Peyer's patch (tissue), 4 donors: ENCODE measurements at regions not wholly inside any gene's neighbourhood (a gene's known extent, or its start where the extent isn't known, plus 50 kb on each side); places are given as distances from the start of the nearest gene placed in this dataset.

Experiments
- CTCF ChIP-seq, 6 experiments: fragments of 450-650 bp in 4 of 6; fragments of 200-600 bp in 2 of 6; sonication (generic) in 1 of 6; IDR thresholded peaks; one replicate each; pipeline ENCODE4 v1.5.1; 2017 to 2019; ENCODE audit warnings: antibody characterized with exemption in 6 of 6, mild to moderate bottlenecking in 3 of 6, moderate library complexity in 1 of 6
- POLR2A ChIP-seq, 2 donors: fragments of 450-650 bp; IDR thresholded peaks; one replicate each; pipeline ENCODE4 v1.5.1; 2017; ENCODE audit warnings: antibody characterized with exemption in 2 of 2, mild to moderate bottlenecking in 2 of 2, moderate library complexity in 2 of 2

DNA sequence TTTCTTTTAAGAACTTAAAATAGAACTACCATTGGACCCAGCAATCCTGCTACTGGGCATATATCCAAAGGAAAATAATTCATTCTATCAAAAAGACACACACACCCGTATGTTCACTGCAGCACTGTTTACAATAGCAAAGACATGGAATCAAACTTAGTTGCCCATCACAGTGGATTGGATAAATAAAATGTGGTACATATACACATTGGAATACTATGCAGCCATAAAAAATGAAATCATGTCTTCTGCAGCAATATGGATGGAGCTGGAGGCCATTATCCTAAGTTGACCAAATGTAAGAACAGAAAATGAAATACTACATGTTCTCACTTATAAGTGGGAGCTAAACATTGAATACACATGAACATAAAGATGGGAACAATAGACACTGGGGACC is 585.3 kb upstream of the USP24 start:
- TF ChIP-seq POLR2A (IDR thresholded peaks at IDR 0.05): no peak
- TF ChIP-seq CTCF (IDR thresholded peaks at IDR 0.05): no peak
